ENCODE measurements at regions not wholly inside any gene's neighbourhood (a gene's known extent, or its start where the extent isn't known, plus 50 kb on each side); places are given as distances from the start of the nearest gene placed in this dataset.

GRCh38 chr17:73717690-73718089, 73.4 kb upstream of the SDK2 start:
- no peak for TF ChIP-seq CTCF (IDR thresholded peaks at IDR 0.05)
- TF ChIP-seq EZH2 (IDR thresholded peaks at IDR 0.05; ENCODE audit: borderline replicate concordance, insufficient read depth, low read depth, low read length, poor library complexity, severe bottlenecking), result no peak

Data from B cell (primary cell).